Neural progenitor cell (in vitro differentiated cells): ENCODE measurements at regions not wholly inside any gene's neighbourhood (a gene's known extent, or its start where the extent isn't known, plus 50 kb on each side); places are given as distances from the start of the nearest gene placed in this dataset.
"Not testable (repeated sequence)": the region's sequence is repeated elsewhere in the genome, so short reads cannot be mapped to it uniquely, and the experiment has no call there.

Experiments used
- EZH2 ChIP-seq: fragments of 200-600 bp; sonication (generic); IDR thresholded peaks from 2 replicates; pipeline ENCODE4 v1.6.1; 2017; ENCODE audit warnings: antibody characterized with exemption, mild to moderate bottlenecking, moderate library complexity
- TF ChIP-seq, protein P1 (sequence below): fragments of 200-600 bp; sonication (generic); IDR thresholded peaks from 2 replicates; pipeline ENCODE4 v1.5.1; 2017; ENCODE audit warnings: antibody characterized with exemption, mild to moderate bottlenecking

DNA sequence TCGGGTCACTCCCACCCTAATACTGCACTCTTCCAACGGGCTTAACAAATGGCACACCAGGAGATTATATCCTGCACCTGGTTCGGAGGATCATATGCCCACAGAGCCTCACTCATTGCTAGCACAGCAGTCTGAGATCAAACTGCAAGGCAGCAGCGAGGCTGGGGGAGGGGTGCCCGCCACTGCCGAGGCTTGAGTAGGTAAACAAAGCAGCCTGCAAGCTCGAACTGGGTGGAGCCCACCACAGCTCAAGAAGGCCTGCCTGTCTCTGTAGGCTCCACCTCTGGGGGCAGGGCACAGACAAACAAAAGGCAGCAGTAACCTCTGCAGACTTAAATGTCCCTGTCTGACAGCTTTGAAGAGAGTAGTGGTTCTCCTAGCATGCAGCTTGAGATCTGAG, 73.7 kb downstream of the MTNR1B start:
- TF ChIP-seq, protein P1, sequence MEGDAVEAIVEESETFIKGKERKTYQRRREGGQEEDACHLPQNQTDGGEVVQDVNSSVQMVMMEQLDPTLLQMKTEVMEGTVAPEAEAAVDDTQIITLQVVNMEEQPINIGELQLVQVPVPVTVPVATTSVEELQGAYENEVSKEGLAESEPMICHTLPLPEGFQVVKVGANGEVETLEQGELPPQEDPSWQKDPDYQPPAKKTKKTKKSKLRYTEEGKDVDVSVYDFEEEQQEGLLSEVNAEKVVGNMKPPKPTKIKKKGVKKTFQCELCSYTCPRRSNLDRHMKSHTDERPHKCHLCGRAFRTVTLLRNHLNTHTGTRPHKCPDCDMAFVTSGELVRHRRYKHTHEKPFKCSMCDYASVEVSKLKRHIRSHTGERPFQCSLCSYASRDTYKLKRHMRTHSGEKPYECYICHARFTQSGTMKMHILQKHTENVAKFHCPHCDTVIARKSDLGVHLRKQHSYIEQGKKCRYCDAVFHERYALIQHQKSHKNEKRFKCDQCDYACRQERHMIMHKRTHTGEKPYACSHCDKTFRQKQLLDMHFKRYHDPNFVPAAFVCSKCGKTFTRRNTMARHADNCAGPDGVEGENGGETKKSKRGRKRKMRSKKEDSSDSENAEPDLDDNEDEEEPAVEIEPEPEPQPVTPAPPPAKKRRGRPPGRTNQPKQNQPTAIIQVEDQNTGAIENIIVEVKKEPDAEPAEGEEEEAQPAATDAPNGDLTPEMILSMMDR = not testable (repeated sequence)
- not testable (repeated sequence) for TF ChIP-seq EZH2
